ENCODE measurements at regions not wholly inside any gene's neighbourhood (a gene's known extent, or its start where the extent isn't known, plus 50 kb on each side); places are given as distances from the start of the nearest gene placed in this dataset.

DNA sequence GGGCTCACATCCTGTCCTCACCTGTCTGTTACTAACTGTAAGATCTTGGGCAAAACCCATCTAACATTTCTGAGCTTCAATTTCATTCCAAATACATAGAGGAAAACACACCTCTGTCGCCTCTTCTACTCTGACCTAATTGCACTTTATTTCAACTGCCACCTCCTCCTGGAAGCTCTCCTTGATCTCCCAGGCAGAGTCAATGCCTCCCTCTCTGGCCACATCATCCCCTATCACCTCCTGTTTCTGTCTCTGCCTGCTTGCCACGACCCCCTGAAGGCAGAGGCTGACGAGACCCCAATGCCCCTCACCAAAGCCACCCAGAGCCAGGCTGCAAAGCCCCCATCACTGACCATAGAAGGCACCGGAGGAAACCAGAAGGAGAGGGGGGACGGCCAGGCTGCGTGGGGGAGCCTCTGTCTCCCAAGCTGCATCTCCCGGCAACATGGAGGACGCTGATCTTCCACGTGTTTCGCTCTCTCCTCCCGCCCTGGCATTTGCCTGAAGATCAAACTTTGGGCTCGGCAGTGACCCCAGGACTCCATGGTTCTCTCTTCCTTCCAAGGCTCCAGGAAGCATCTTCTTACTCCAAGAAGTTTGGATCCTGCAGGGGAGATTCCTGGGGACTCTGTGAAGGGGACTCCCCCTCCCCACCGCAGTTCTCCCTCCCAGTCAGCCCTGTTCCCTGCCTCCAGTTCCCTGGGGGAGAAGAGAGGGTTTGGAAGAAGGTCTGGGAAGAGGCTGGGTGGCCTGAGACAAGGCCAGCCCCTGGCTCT lies 50.1 kb upstream of the BCL11B start:
- H2AFZ ChIP-seq (ENCODE audit: low read depth, low read length): no peak overlapping the region
- peaks cover 35% of the 10 kb centered on the region for H3K27me3 Mint-ChIP-seq (ENCODE audit: low read depth, unreplicated experiment)
- H4K20me1 ChIP-seq (ENCODE audit: insufficient read depth, low read length): no peaks in the 10 kb centered on the region
- no peak overlapping the region for H3K4me2 ChIP-seq (ENCODE audit: low read length)
- H3K36me3 Mint-ChIP-seq (ENCODE audit: low read depth, unreplicated experiment): peaks cover 2% of the 10 kb centered on the region
- H3K9me3 ChIP-seq (ENCODE audit: insufficient read depth, low read depth, low read length): no peaks in the 10 kb centered on the region
- no peak overlapping the region for H3K27ac Mint-ChIP-seq (ENCODE audit: unreplicated experiment)
- H3K9ac ChIP-seq (ENCODE audit: low read length): no peak overlapping the region
- H3K4me3 ChIP-seq (ENCODE audit: insufficient read depth, low read depth, low read length): no peak overlapping the region
- FAIRE-seq (no peak), DNase-seq (ENCODE audit: low read depth) (no peak)
- no peaks in the 10 kb centered on the region for H3K79me2 ChIP-seq (ENCODE audit: insufficient read depth, low read length)
- no peaks in the 10 kb centered on the region for H3K27me3 ChIP-seq (ENCODE audit: insufficient read depth, low read length)
- no peak overlapping the region for H3K27ac ChIP-seq (ENCODE audit: low read depth, low read length)
- H3K4me3 Mint-ChIP-seq (ENCODE audit: unreplicated experiment): no peak overlapping the region
- H3K9me3 Mint-ChIP-seq (ENCODE audit: unreplicated experiment): no peaks in the 10 kb centered on the region
- no peaks in the 10 kb centered on the region for H3K36me3 ChIP-seq (ENCODE audit: insufficient read depth, low read length)
- H3K4me1 ChIP-seq (ENCODE audit: insufficient read depth, low read length): no peaks in the 10 kb centered on the region
- no peak for TF ChIP-seq EZH2 (IDR thresholded peaks at IDR 0.05; ENCODE audit: insufficient read depth, low read length)
- TF ChIP-seq, protein P1, sequence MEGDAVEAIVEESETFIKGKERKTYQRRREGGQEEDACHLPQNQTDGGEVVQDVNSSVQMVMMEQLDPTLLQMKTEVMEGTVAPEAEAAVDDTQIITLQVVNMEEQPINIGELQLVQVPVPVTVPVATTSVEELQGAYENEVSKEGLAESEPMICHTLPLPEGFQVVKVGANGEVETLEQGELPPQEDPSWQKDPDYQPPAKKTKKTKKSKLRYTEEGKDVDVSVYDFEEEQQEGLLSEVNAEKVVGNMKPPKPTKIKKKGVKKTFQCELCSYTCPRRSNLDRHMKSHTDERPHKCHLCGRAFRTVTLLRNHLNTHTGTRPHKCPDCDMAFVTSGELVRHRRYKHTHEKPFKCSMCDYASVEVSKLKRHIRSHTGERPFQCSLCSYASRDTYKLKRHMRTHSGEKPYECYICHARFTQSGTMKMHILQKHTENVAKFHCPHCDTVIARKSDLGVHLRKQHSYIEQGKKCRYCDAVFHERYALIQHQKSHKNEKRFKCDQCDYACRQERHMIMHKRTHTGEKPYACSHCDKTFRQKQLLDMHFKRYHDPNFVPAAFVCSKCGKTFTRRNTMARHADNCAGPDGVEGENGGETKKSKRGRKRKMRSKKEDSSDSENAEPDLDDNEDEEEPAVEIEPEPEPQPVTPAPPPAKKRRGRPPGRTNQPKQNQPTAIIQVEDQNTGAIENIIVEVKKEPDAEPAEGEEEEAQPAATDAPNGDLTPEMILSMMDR (IDR thresholded peaks at IDR 0.05; ENCODE audit: insufficient read depth, low read depth, low read length): no peak
- no peaks in the 10 kb centered on the region for H3K4me1 Mint-ChIP-seq (ENCODE audit: low read depth, unreplicated experiment)

Measured in astrocyte (in vitro differentiated cells and primary cell).